NB4 (cell line): ENCODE measurements at regions not wholly inside any gene's neighbourhood (a gene's known extent, or its start where the extent isn't known, plus 50 kb on each side); places are given as distances from the start of the nearest gene placed in this dataset.

Source experiments
- DNase-seq: peaks from one replicate; pipeline ENCODE4 v3.0.0; 2010; ENCODE audit warnings: low read depth
- H3K4me3 ChIP-seq: one replicate; pipeline ENCODE4 v1.5.1; 2011; ENCODE audit warnings: mild to moderate bottlenecking, low read depth, low read length, moderate library complexity
- CTCF ChIP-seq: IDR thresholded peaks from one replicate; pipeline ENCODE4 v1.5.1; 2012; ENCODE audit warnings: low read depth, low read length
- MAX ChIP-seq: IDR thresholded peaks from 2 replicates; pipeline ENCODE4 v1.6.1; 2011; ENCODE audit warnings: low read depth, low read length
- MYC ChIP-seq: IDR thresholded peaks from 2 replicates; pipeline ENCODE4 v1.6.1; 2011; ENCODE audit warnings: low read depth, low read length
- POLR2A ChIP-seq: IDR thresholded peaks from 2 replicates; pipeline ENCODE4 v1.6.1; 2011; ENCODE audit warnings: mild to moderate bottlenecking; ENCODE audit not compliant: insufficient read length; ENCODE audit errors: extremely low read depth

- TF ChIP-seq POLR2A: no peak
- TF ChIP-seq MAX: no peak
- TF ChIP-seq MYC: no peak
- no peak for TF ChIP-seq CTCF
- no peak for DNase-seq
- no peak overlapping the region for H3K4me3 ChIP-seq
Observed at GRCh38 chr10:50936335-50936734, 50.9 kb upstream of the A1CF start.

GRCh38 chr10:50937230-50937907 is 51.9 kb upstream of the A1CF start:
- TF ChIP-seq CTCF (peak; percentile 47), MYC (no peak), POLR2A (no peak), MAX (no peak)
- peak; percentile 24 for DNase-seq

GRCh38 chr10:50941629-50942028 is 56.2 kb upstream of the A1CF start:
- TF ChIP-seq MYC: no peak
- TF ChIP-seq CTCF: no peak
- TF ChIP-seq POLR2A: no peak
- TF ChIP-seq MAX: no peak
- no peak overlapping the region for H3K4me3 ChIP-seq
- DNase-seq: no peak

More at GRCh38 chr10:50937230-50937907, 51.9 kb upstream of the A1CF start:
- no peak overlapping the region for H3K4me3 ChIP-seq

- no peak for TF ChIP-seq MYC
- no peak for TF ChIP-seq CTCF
- TF ChIP-seq MAX: no peak
- no peak for TF ChIP-seq POLR2A
- DNase-seq: no peak
- H3K4me3 ChIP-seq: no peak overlapping the region
Observed at GRCh38 chr10:50946991-50947781, 61.8 kb upstream of the A1CF start.

GRCh38 chr10:50951365-50951764 is 65.9 kb upstream of the A1CF start:
- TF ChIP-seq CTCF: no peak
- no peak for TF ChIP-seq MAX
- TF ChIP-seq POLR2A: no peak
- TF ChIP-seq MYC: no peak
- no peak overlapping the region for H3K4me3 ChIP-seq
- no peak for DNase-seq
